NB4 (cell line): ENCODE measurements at regions not wholly inside any gene's neighbourhood (a gene's known extent, or its start where the extent isn't known, plus 50 kb on each side); places are given as distances from the start of the nearest gene placed in this dataset.

ENCODE experiments used
- CTCF ChIP-seq: IDR thresholded peaks from one replicate; pipeline ENCODE4 v1.5.1; 2012; ENCODE audit warnings: low read depth, low read length
- MYC ChIP-seq: IDR thresholded peaks from 2 replicates; pipeline ENCODE4 v1.6.1; 2011; ENCODE audit warnings: low read depth, low read length
- POLR2A ChIP-seq: IDR thresholded peaks from 2 replicates; pipeline ENCODE4 v1.6.1; 2011; ENCODE audit warnings: mild to moderate bottlenecking; ENCODE audit not compliant: insufficient read length; ENCODE audit errors: extremely low read depth

GRCh38 chr2:220673151-220673874, 898.8 kb downstream of the EPHA4 start:
- TF ChIP-seq CTCF (no peak), MYC (no peak), POLR2A (no peak)
